ENCODE measurements at regions not wholly inside any gene's neighbourhood (a gene's known extent, or its start where the extent isn't known, plus 50 kb on each side); places are given as distances from the start of the nearest gene placed in this dataset.

- H3K27ac Mint-ChIP-seq (ENCODE audit: unreplicated experiment): no peak overlapping the region
- Histone ChIP-seq H3K4me3 (ENCODE audit: low read depth, low read length) (no peak overlapping the region), H3K36me3 (ENCODE audit: control insufficient read depth, insufficient read depth, low read length) (no peaks in the 10 kb centered on the region), H3K27me3 (replicated peaks; ENCODE audit: control insufficient read depth, insufficient read depth, low read length) (no peaks in the 10 kb centered on the region), H3K4me1 (no peaks in the 10 kb centered on the region), H3K9me3 (no peaks in the 10 kb centered on the region)
- CTCF ChIA-PET: no interaction called here
- POLR2A ChIA-PET: no interaction called here
- BruUV-seq (replicated peaks): no TSS peak
- no peak for TF ChIP-seq CTCF (IDR thresholded peaks at IDR 0.05; ENCODE audit: insufficient read depth in 1 of 2, low read depth in 1 of 2, low read length in 1 of 2, severe bottlenecking in 1 of 2, unreplicated experiment in 1 of 2)
- H3K27me3 Mint-ChIP-seq (ENCODE audit: insufficient read depth, unreplicated experiment): no peaks in the 10 kb centered on the region
- DNase-seq: no peak
- intact Hi-C loops (cut with micrococcal nuclease; ENCODE audit: unreplicated experiment): no loop called here
- peaks cover 9% of the 10 kb centered on the region for H3K9me3 Mint-ChIP-seq (ENCODE audit: unreplicated experiment)
- no peaks in the 10 kb centered on the region for H3K4me1 Mint-ChIP-seq (ENCODE audit: low read depth, unreplicated experiment)
- H3K36me3 Mint-ChIP-seq (ENCODE audit: insufficient read depth, unreplicated experiment): no peaks in the 10 kb centered on the region
- H3K4me3 Mint-ChIP-seq (ENCODE audit: unreplicated experiment): no peak overlapping the region
These were observed 429.1 kb downstream of the HTR1B start for GRCh38 chr6:77034161-77034560.

GRCh38 chr6:77030929-77031674, 432.2 kb downstream of the HTR1B start:
- POLR2A ChIA-PET: no interaction called here
- H3K4me3 Mint-ChIP-seq (ENCODE audit: unreplicated experiment): no peak overlapping the region

GRCh38 chr6:77026341-77026740, 436.9 kb downstream of the HTR1B start:
- BruUV-seq (replicated peaks): no TSS peak
- Histone ChIP-seq H3K4me3 (ENCODE audit: low read depth, low read length) (no peak overlapping the region), H3K4me1 (no peaks in the 10 kb centered on the region), H3K36me3 (ENCODE audit: control insufficient read depth, insufficient read depth, low read length) (no peaks in the 10 kb centered on the region), H3K9me3 (no peaks in the 10 kb centered on the region), H3K27me3 (replicated peaks; ENCODE audit: control insufficient read depth, insufficient read depth, low read length) (no peaks in the 10 kb centered on the region)
- Mint-ChIP-seq H3K4me3 (ENCODE audit: unreplicated experiment) (no peak overlapping the region), H3K9me3 (ENCODE audit: unreplicated experiment) (no peaks in the 10 kb centered on the region), H3K27me3 (ENCODE audit: insufficient read depth, unreplicated experiment) (no peaks in the 10 kb centered on the region), H3K4me1 (ENCODE audit: low read depth, unreplicated experiment) (no peaks in the 10 kb centered on the region), H3K27ac (ENCODE audit: unreplicated experiment) (no peak overlapping the region), H3K36me3 (ENCODE audit: insufficient read depth, unreplicated experiment) (no peaks in the 10 kb centered on the region)
- TF ChIP-seq CTCF (IDR thresholded peaks at IDR 0.05; ENCODE audit: insufficient read depth in 1 of 2, low read depth in 1 of 2, low read length in 1 of 2, severe bottlenecking in 1 of 2, unreplicated experiment in 1 of 2): no peak
- intact Hi-C loops (cut with micrococcal nuclease; ENCODE audit: unreplicated experiment): no loop called here
- ChIA-PET POLR2A (no interaction called here), CTCF (no interaction called here)
- DNase-seq: no peak

More at GRCh38 chr6:77030929-77031674, 432.2 kb downstream of the HTR1B start:
- Histone ChIP-seq H3K9me3 (no peaks in the 10 kb centered on the region), H3K4me3 (ENCODE audit: low read depth, low read length) (no peak overlapping the region), H3K36me3 (ENCODE audit: control insufficient read depth, insufficient read depth, low read length) (no peaks in the 10 kb centered on the region), H3K27me3 (replicated peaks; ENCODE audit: control insufficient read depth, insufficient read depth, low read length) (no peaks in the 10 kb centered on the region), H3K4me1 (no peaks in the 10 kb centered on the region)
- H3K36me3 Mint-ChIP-seq (ENCODE audit: insufficient read depth, unreplicated experiment): no peaks in the 10 kb centered on the region
- CTCF ChIA-PET: no interaction called here
- BruUV-seq (replicated peaks): no TSS peak
- H3K9me3 Mint-ChIP-seq (ENCODE audit: unreplicated experiment): no peaks in the 10 kb centered on the region
- DNase-seq: no peak
- intact Hi-C loops (cut with micrococcal nuclease; ENCODE audit: unreplicated experiment): no loop called here
- no peak overlapping the region for H3K27ac Mint-ChIP-seq (ENCODE audit: unreplicated experiment)
- no peak for TF ChIP-seq CTCF (IDR thresholded peaks at IDR 0.05; ENCODE audit: insufficient read depth in 1 of 2, low read depth in 1 of 2, low read length in 1 of 2, severe bottlenecking in 1 of 2, unreplicated experiment in 1 of 2)
- H3K4me1 Mint-ChIP-seq (ENCODE audit: low read depth, unreplicated experiment): no peaks in the 10 kb centered on the region
- no peaks in the 10 kb centered on the region for H3K27me3 Mint-ChIP-seq (ENCODE audit: insufficient read depth, unreplicated experiment)
